ENCODE measurements at regions not wholly inside any gene's neighbourhood (a gene's known extent, or its start where the extent isn't known, plus 50 kb on each side); places are given as distances from the start of the nearest gene placed in this dataset.

DNA sequence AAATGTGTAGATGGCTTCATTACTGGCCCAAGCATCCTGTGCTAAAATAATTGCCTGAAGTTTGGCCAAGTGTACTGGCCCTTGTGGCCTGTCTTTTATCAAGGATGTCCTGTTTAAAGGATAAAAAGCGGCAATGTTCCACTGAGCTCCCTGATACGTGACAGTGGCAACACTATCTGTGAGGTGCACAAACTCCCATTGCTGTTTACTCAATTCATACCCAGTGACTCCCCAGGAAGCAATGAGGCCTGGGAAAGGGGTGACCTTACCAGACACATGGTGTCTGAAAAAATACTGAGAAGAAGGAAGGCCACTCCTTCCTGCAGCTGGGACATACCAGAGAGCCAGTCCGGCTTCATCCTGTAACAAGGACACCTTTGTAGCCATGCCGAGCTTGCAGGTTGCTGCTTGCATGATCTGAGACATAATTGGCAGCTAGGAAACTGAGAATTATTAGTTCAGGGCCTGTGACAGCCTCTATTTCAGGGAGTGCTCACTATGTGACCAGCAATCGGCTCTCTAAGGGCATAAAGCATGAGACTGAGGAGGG, 198.5 kb upstream of the LRATD1 start:
- no peak for DNase-seq (ENCODE audit: low spot score)
- TF ChIP-seq, protein P1, sequence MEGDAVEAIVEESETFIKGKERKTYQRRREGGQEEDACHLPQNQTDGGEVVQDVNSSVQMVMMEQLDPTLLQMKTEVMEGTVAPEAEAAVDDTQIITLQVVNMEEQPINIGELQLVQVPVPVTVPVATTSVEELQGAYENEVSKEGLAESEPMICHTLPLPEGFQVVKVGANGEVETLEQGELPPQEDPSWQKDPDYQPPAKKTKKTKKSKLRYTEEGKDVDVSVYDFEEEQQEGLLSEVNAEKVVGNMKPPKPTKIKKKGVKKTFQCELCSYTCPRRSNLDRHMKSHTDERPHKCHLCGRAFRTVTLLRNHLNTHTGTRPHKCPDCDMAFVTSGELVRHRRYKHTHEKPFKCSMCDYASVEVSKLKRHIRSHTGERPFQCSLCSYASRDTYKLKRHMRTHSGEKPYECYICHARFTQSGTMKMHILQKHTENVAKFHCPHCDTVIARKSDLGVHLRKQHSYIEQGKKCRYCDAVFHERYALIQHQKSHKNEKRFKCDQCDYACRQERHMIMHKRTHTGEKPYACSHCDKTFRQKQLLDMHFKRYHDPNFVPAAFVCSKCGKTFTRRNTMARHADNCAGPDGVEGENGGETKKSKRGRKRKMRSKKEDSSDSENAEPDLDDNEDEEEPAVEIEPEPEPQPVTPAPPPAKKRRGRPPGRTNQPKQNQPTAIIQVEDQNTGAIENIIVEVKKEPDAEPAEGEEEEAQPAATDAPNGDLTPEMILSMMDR (IDR thresholded peaks at IDR 0.05; ENCODE audit: extremely low read depth, missing control alignments) = no peak

DNA sequence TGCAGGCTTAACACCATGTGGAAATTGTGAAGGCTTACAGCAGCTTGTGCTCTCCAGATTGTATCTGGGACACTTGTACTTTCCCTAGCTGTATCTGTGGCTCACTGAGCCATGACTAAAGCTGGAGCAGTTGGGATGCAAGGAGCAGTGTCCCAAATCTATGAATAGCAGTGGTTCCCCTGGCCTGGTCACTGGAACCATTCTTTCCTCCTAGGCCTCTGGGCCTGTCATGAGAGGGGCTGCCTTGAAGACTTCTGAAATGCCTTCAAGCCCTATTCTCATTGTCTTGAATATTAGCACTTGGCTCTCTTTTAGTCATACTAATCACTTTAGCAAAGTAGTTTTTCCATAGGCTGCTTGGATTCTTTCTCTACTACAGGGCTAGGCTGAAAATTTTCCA, 186.8 kb upstream of the LRATD1 start:
- no peak for DNase-seq (ENCODE audit: low spot score)
- TF ChIP-seq, protein P1 (IDR thresholded peaks at IDR 0.05; ENCODE audit: extremely low read depth, missing control alignments) = no peak

DNA sequence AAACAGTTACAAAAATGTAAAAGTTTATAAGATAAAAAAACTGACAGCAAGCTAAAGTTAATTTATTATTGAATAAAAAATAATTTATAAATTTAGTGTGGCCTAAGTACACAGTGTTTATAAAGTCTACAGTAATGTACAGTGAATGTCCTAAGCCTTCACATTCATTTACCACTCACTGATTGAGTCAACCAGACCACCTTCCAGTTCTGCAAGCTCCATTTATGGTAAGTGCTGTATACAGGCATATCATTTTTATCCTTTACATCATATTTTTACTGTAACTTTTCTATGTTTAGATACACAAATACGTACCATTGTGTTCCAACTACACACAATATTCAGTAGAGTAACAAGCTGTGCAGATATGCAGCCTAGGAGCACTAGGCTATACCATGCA, 184.2 kb upstream of the LRATD1 start:
- no peak for DNase-seq (ENCODE audit: low spot score)
- TF ChIP-seq, protein P1 (IDR thresholded peaks at IDR 0.05; ENCODE audit: extremely low read depth, missing control alignments) = no peak

DNA sequence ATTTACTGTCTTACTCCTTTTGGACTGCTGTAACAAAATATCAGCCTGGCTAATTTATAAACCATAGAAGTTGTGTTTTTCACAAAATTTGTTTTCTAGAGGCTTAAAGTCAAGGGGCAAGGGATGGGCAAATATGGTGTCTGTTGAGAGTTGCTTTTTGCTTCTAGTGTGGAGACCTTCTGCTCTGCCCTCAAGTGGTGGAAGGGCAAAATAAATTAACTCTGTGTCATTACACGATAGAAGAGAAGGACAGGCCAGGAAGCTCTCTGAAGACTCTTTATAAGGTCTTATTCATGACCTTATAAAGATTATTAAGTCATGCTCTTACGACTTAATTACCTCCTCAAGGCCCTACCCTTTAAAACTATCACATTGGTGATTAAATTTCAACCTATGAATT, 181.2 kb upstream of the LRATD1 start:
- TF ChIP-seq, protein P1 (IDR thresholded peaks at IDR 0.05; ENCODE audit: extremely low read depth, missing control alignments) = peak; percentile 2
- no peak for DNase-seq (ENCODE audit: low spot score)

DNA sequence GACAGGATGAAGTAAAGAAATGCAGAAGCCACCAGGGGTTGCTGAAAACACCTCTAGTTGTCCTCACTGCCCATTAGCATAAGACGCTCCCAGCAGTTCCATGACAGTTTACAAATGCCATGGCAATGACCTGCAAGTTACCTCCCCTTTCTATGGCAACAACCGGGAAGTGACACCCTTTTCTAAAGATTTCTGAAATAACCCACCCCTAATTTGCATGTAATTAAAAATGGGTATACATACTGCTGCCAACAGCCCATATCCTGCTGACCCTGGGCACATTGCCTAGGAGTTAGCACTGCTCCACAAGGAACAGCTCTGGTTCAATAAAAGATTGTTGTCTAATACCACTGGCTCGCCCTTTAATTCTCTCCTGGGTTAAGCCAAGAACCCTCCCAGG, 178.3 kb upstream of the LRATD1 start:
- TF ChIP-seq, protein P1 (IDR thresholded peaks at IDR 0.05; ENCODE audit: extremely low read depth, missing control alignments) = no peak
- DNase-seq (ENCODE audit: low spot score) = no peak

DNA sequence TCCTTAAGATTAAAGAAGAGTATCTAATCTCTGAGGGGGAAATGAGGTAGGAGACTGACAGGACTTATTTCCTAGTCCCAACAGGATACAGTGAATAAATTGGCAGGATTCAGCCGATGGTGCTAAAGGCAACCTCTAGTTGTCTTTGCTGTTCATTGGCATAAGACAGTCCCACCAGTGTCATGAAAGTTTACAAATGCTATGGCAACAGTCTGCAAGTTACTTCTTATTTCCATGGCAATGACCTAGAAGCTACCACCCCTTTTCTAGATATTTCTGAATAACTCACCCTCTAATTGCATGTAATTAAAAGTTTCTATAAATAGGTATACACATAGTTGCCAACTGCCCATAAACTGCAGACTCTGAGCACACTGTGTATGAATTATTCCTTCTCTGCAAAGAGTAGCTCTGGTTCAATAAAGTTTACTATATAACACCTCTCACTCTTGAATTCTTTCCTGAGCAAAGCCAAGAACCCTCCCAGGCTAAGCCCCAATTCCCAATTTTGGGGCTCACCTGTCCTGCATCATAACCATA, 172.7 kb upstream of the LRATD1 start:
- DNase-seq (ENCODE audit: low spot score) = no peak
- TF ChIP-seq, protein P1 (IDR thresholded peaks at IDR 0.05; ENCODE audit: extremely low read depth, missing control alignments) = no peak

DNA sequence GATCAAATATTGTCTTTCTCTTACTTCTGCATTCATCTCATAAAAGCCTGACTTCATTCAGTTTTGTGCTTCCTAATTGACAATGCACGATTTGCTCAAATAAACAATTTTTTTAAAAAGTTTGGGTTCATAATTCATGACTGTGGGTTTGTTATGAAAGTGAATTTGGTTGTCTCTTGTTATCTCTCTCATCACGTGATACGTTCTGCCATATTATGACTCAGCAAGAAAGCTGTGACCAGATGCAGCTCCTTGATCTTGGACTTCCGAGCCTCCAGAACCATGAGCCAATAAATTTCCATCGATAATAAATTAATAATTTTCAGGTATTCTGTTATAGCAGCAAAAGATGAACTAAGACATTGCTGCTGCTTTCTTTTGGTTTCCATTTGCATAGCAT, 156.5 kb upstream of the LRATD1 start:
- TF ChIP-seq, protein P1 (IDR thresholded peaks at IDR 0.05; ENCODE audit: extremely low read depth, missing control alignments) = no peak
- no peak for DNase-seq (ENCODE audit: low spot score)

All from GM20000 (cell line).